K562 (cell line): ENCODE measurements at regions not wholly inside any gene's neighbourhood (a gene's known extent, or its start where the extent isn't known, plus 50 kb on each side); places are given as distances from the start of the nearest gene placed in this dataset.

Experiments
- EZH2 ChIP-seq: IDR thresholded peaks from 2 replicates; pipeline ENCODE4 v1.6.1; 2012; ENCODE audit warnings: low read depth, mild to moderate bottlenecking, inconsistent platforms, low read length, borderline replicate concordance
- ZBTB40 ChIP-seq, 2 experiments: fragments of 450-650 bp in 1 of 2; sonication (generic) in 1 of 2; formaldehyde crosslinking in 1 of 2; IDR thresholded peaks; 2 replicates each; pipeline versions ENCODE4 v1.7.1 to v1.9.0; 2016 to 2022; ENCODE audit warnings: inconsistent platforms in 1 of 2, mild to moderate bottlenecking in 1 of 2, missing genetic modification reagents in 1 of 2
- ZFP36 ChIP-seq: fragments of 150-350 bp; IDR thresholded peaks from 2 replicates; pipeline ENCODE4 v1.6.1; 2018; ENCODE audit warnings: low read length, low read depth; ENCODE audit not compliant: partially characterized antibody

- TF ChIP-seq ZBTB40 (IDR thresholded peaks at IDR 0.05) (no peak), ZBTB40 (CRISPR knock-in tag; IDR thresholded peaks at IDR 0.05) (no peak), ZFP36 (no peak), EZH2 (no peak)
Measured at GRCh38 chr6:9100869-9101580, 665.7 kb upstream of the SLC35B3 start (continued).
